Glutamatergic neuron (in vitro differentiated cells): ENCODE measurements at regions not wholly inside any gene's neighbourhood (a gene's known extent, or its start where the extent isn't known, plus 50 kb on each side); places are given as distances from the start of the nearest gene placed in this dataset.

Experiments
- DNase-seq: peaks from one replicate; pipeline ENCODE4 v3.0.0; 2022
- H3K27ac Mint-ChIP-seq: one replicate; pipeline ENCODE4 v1.8.0; 2020; ENCODE audit warnings: mild to moderate bottlenecking, mixed read lengths, inconsistent platforms; ENCODE audit not compliant: unreplicated experiment
- H3K27me3 Mint-ChIP-seq: one replicate; pipeline ENCODE4 v1.8.0; 2020; ENCODE audit warnings: mild to moderate bottlenecking, moderate library complexity, mixed read lengths, inconsistent platforms; ENCODE audit not compliant: unreplicated experiment
- H3K36me3 Mint-ChIP-seq: one replicate; pipeline ENCODE4 v1.8.0; 2020; ENCODE audit warnings: mild to moderate bottlenecking, mixed read lengths, inconsistent platforms; ENCODE audit not compliant: unreplicated experiment
- H3K4me1 Mint-ChIP-seq: one replicate; pipeline ENCODE4 v1.8.0; 2020; ENCODE audit warnings: mild to moderate bottlenecking, low read depth, mixed read lengths, inconsistent platforms; ENCODE audit not compliant: unreplicated experiment
- H3K4me3 Mint-ChIP-seq: one replicate; pipeline ENCODE4 v1.8.0; 2020; ENCODE audit warnings: mild to moderate bottlenecking, mixed read lengths, inconsistent platforms; ENCODE audit not compliant: unreplicated experiment
- H3K9me3 Mint-ChIP-seq: one replicate; pipeline ENCODE4 v1.8.0; 2020; ENCODE audit warnings: mild to moderate bottlenecking, moderate library complexity, mixed read lengths, inconsistent platforms; ENCODE audit not compliant: unreplicated experiment
- TF ChIP-seq, protein P1 (sequence below): fragments of 200-600 bp; sonication (generic); IDR thresholded peaks from one replicate; pipeline ENCODE4 v1.5.0; 2021; ENCODE audit not compliant: partially characterized antibody, unreplicated experiment

DNA sequence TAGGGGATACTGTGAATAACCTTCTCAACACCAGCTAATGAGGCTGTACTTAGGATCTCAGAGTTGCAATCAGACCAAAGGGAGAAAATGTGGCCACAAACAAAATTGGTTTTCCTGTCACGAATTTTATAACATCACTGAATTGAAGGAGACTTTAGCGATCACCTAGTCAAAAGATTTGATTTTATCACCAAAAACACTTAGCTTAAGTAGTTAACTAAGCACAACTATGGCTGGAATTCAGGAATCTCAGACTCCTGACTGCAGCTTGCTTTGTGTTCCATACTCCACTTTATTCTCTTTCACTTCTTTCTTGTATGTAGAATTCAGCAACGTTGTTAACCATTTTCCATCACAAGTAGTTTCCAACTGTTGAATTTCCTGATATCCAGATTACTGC is 152.0 kb downstream of the SLC16A9 start:
- no peak overlapping the region for H3K27ac Mint-ChIP-seq
- H3K4me3 Mint-ChIP-seq: peak overlapping the region; percentile 27
- no peak for DNase-seq
- peaks cover 27% of the 10 kb centered on the region for H3K4me1 Mint-ChIP-seq
- H3K9me3 Mint-ChIP-seq: no peaks in the 10 kb centered on the region
- no peaks in the 10 kb centered on the region for H3K36me3 Mint-ChIP-seq
- no peaks in the 10 kb centered on the region for H3K27me3 Mint-ChIP-seq
- TF ChIP-seq, protein P1, sequence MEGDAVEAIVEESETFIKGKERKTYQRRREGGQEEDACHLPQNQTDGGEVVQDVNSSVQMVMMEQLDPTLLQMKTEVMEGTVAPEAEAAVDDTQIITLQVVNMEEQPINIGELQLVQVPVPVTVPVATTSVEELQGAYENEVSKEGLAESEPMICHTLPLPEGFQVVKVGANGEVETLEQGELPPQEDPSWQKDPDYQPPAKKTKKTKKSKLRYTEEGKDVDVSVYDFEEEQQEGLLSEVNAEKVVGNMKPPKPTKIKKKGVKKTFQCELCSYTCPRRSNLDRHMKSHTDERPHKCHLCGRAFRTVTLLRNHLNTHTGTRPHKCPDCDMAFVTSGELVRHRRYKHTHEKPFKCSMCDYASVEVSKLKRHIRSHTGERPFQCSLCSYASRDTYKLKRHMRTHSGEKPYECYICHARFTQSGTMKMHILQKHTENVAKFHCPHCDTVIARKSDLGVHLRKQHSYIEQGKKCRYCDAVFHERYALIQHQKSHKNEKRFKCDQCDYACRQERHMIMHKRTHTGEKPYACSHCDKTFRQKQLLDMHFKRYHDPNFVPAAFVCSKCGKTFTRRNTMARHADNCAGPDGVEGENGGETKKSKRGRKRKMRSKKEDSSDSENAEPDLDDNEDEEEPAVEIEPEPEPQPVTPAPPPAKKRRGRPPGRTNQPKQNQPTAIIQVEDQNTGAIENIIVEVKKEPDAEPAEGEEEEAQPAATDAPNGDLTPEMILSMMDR: no peak

DNA sequence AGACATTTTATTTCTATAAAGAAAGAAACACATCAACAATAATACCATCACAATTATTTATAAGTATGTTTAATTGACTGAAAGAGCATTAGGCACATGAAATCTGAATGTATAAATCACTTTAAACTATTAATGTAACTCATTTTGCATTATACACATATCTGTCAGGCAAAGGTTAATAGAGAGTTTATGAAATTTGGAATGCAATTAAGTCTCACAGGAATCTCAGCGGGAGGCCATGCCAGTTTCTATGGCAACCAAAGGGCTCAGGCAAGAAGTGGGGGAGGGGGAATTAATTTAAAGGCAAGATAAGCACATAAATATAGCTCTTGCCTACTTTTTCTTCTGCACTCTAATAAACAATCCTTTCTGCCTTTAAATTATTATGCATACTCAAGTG is 152.6 kb downstream of the SLC16A9 start:
- no peaks in the 10 kb centered on the region for H3K9me3 Mint-ChIP-seq
- peak overlapping the region; percentile 13 for H3K4me3 Mint-ChIP-seq
- peaks cover 27% of the 10 kb centered on the region for H3K4me1 Mint-ChIP-seq
- H3K27ac Mint-ChIP-seq: no peak overlapping the region
- DNase-seq: peak; percentile 44
- no peaks in the 10 kb centered on the region for H3K36me3 Mint-ChIP-seq
- no peaks in the 10 kb centered on the region for H3K27me3 Mint-ChIP-seq
- TF ChIP-seq, protein P1: no peak

DNA sequence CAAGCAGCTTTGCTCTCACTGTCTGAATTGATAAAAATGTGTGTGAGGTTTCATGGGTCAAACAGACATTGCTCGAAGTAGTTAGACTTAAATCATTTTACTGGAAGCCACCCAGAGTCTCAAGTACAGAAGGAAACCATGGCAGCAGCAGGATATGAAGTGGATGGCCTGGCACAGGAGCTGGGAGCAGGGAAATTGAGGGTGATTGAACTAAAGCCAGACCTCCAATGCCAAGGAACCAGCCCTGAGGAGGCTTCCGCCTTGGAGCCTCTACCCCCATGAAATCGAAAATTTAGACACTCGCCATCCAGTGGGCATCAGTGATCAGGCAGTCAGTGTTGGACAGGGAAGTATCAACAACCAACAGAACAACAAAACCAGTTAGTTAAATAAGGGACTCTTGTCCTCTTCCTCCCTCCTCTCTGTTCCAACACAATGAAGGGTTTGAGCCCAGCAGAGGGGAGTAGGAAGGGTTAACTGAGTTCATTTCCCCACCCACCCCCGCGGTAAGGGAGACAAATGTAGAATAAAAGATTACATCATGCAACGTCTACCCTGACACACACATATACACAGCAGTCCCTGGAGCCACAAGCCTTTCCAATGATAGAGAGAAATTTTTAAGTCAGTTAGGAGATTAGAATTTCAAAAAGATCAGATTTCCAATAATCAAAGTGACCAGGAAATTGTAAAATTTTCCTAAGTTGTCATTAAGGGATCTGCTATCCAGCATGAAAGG is 156.3 kb downstream of the SLC16A9 start:
- Mint-ChIP-seq H3K9me3 (no peaks in the 10 kb centered on the region), H3K27ac (no peak overlapping the region), H3K27me3 (no peaks in the 10 kb centered on the region), H3K4me3 (no peak overlapping the region), H3K36me3 (no peaks in the 10 kb centered on the region), H3K4me1 (peaks cover 27% of the 10 kb centered on the region)
- TF ChIP-seq, protein P1: no peak
- DNase-seq: no peak

DNA sequence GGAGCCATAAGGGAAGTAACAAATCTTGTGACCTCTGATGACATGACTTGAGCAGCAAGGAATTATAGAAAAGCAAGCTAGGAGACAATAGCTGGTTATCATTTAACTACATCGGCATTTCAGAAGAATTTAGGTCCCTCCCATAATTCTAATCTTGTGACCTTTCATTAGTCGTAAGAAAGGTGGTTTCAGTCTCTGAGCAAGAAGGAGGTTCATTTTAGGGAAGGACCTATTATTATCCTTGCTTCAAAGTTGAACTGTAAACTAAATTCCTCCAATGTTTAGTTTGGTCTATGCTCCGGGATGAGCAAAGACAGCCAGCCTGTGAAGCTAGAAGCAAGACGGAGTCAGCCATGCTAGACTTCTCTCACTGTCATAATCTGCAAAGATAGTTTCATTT is 159.6 kb downstream of the SLC16A9 start:
- Mint-ChIP-seq H3K4me3 (no peak overlapping the region), H3K36me3 (no peaks in the 10 kb centered on the region), H3K27ac (no peak overlapping the region), H3K27me3 (no peaks in the 10 kb centered on the region), H3K4me1 (peaks cover 13% of the 10 kb centered on the region), H3K9me3 (no peaks in the 10 kb centered on the region)
- TF ChIP-seq, protein P1: no peak
- no peak for DNase-seq

DNA sequence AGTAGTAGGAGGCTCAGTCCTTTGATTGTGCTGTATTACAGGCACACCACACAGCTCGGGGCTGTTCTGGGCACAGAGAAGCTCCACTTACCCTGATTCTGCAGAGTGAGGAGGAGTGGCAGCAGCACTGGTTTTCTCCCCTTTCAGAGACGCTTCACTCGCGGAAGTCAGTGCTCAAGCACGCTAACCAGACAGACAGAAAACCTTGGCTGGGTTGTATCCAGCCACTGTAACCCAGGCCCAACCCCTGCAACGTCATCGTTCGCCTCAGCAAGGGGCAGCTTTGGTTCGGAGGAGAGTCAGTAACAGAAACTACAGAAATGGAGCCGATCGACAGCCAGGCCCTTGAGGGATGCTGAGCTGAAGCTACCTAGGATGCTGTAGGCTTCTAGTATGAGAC is 171.0 kb downstream of the SLC16A9 start:
- Mint-ChIP-seq H3K4me1 (no peaks in the 10 kb centered on the region), H3K4me3 (no peak overlapping the region), H3K9me3 (no peaks in the 10 kb centered on the region), H3K27ac (no peak overlapping the region), H3K36me3 (no peaks in the 10 kb centered on the region), H3K27me3 (no peaks in the 10 kb centered on the region)
- no peak for DNase-seq
- TF ChIP-seq, protein P1: no peak
